K562 (cell line): ENCODE measurements at regions not wholly inside any gene's neighbourhood (a gene's known extent, or its start where the extent isn't known, plus 50 kb on each side); places are given as distances from the start of the nearest gene placed in this dataset.

Source experiments
- ATAC-seq: fragments of 200-7000 bp; cut with Tn5 transposase; 3 replicates; pipeline ENCODE4 v1.9.1; 2020; ENCODE audit warnings: moderate library complexity
- BruUV-seq: library from RNA; stranded (reverse); fragments of 400-500 nt; replicated peaks from 2 replicates; lab custom pipeline; 2021; lab: Mats Ljungman, UMichigan
- CTCF ChIA-PET: fragments of 300-600 bp; formaldehyde crosslinking; extraction: SDS; loops from one replicate; lab custom pipeline; 2021; ENCODE audit warnings: low intra/inter-chr PET ratio; lab: Yijun Ruan, JAX
- POLR2A ChIA-PET: fragments of 300-600, 350-650 bp; sonication (Branson Sonifier 250); formaldehyde crosslinking; extraction: SDS; loops from one replicate; lab custom pipeline; 2021; ENCODE audit warnings: antibody characterized with exemption, inconsistent platforms; lab: Yijun Ruan, JAX
- DNase-seq, 4 experiments: peaks; one replicate each; pipeline versions ENCODE4 v3.0.0 to v3.0.0-alpha.2; 2011 to 2018; ENCODE audit warnings: low spot score in 3 of 4, mixed read lengths in 3 of 4; ENCODE audit errors: extremely low read depth in 1 of 4
- FAIRE-seq: peaks from 2 replicates; lab custom pipeline; 2011; peaks lifted over from hg19 to GRCh38; lab: Jason Lieb, UNC
- H2AFZ ChIP-seq: 2 replicates; pipeline ENCODE4 v1.6.0; 2011; ENCODE audit warnings: low read depth, low read length, control low read depth, inconsistent platforms
- H3K27ac ChIP-seq: fragments of 200-600 bp; 3 replicates; pipeline ENCODE4 v1.8.0; 2011; ENCODE audit warnings: low read depth, mild to moderate bottlenecking, control low read depth, inconsistent platforms, low read length, moderate library complexity, mixed read lengths; ENCODE audit errors: extremely low read depth
- H3K27me3 ChIP-seq, 2 experiments: fragments of 300-600 bp in 1 of 2; 2 replicates in 1 of 2; 3 replicates in 1 of 2; pipeline versions ENCODE4 v1.6.0 to v1.8.0; 2011; ENCODE audit warnings: inconsistent platforms in 2 of 2, low read length in 2 of 2, mild to moderate bottlenecking in 1 of 2, mixed read lengths in 1 of 2, moderate library complexity in 1 of 2; ENCODE audit not compliant: control insufficient read depth in 2 of 2, insufficient read depth in 2 of 2
- H3K36me3 ChIP-seq: fragments of 300-600 bp; 3 replicates; pipeline ENCODE4 v1.8.0; 2011; ENCODE audit warnings: mild to moderate bottlenecking, low read length, inconsistent platforms; ENCODE audit not compliant: control insufficient read depth, insufficient read depth
- H3K4me1 ChIP-seq, 2 experiments: fragments of 200-600 bp in 1 of 2; replicated peaks in 1 of 2; 2 replicates in 1 of 2; 3 replicates in 1 of 2; pipeline versions ENCODE4 v1.5.1 to v1.8.0; 2011; ENCODE audit warnings: inconsistent platforms in 2 of 2, low read length in 2 of 2, mild to moderate bottlenecking in 1 of 2, mixed read lengths in 1 of 2, moderate library complexity in 1 of 2; ENCODE audit not compliant: control insufficient read depth in 2 of 2, insufficient read depth in 2 of 2
- H3K4me2 ChIP-seq: 2 replicates; pipeline ENCODE4 v1.6.1; 2011; ENCODE audit warnings: low read length, control low read depth, inconsistent platforms, mixed read lengths; ENCODE audit not compliant: insufficient read depth
- H3K4me3 ChIP-seq: fragments of 200-600 bp; sonication (generic), shearing (Covaris generic); 2 replicates; pipeline ENCODE4 v1.5.1; 2016; ENCODE audit warnings: control low read depth, inconsistent platforms
- H3K79me2 ChIP-seq: fragments of 200-600 bp; 3 replicates; pipeline ENCODE4 v1.8.0; 2011; ENCODE audit warnings: low read length, inconsistent platforms; ENCODE audit not compliant: control insufficient read depth, insufficient read depth
- H3K9ac ChIP-seq, 2 experiments: 2 replicates each; pipeline versions ENCODE4 v1.6.0 to v1.6.1; 2011; ENCODE audit warnings: low read depth in 2 of 2, low read length in 2 of 2, control low read depth in 1 of 2, inconsistent platforms in 1 of 2, mild to moderate bottlenecking in 1 of 2, mixed read lengths in 1 of 2; ENCODE audit not compliant: insufficient read depth in 1 of 2
- H3K9me1 ChIP-seq: one replicate; pipeline ENCODE4 v1.6.0; 2011; ENCODE audit warnings: inconsistent platforms, mild to moderate bottlenecking, low read length, moderate library complexity; ENCODE audit not compliant: control insufficient read depth, insufficient read depth
- H3K9me3 ChIP-seq: replicated peaks from 2 replicates; pipeline ENCODE4 v1.5.1; 2011; ENCODE audit warnings: low read depth, low read length, inconsistent platforms; ENCODE audit not compliant: control insufficient read depth, insufficient read depth
- H4K20me1 ChIP-seq: replicated peaks from 2 replicates; pipeline ENCODE4 v1.6.1; 2011; ENCODE audit warnings: low read length, inconsistent platforms, mixed read lengths; ENCODE audit not compliant: control insufficient read depth, insufficient read depth
- BMI1 ChIP-seq: fragments of 150-350 bp; IDR thresholded peaks from 2 replicates; pipeline ENCODE4 v1.6.1; 2014; ENCODE audit warnings: low read length
- CTCF ChIP-seq, 3 experiments: IDR thresholded peaks in 2 of 3; conservative IDR thresholded peaks in 1 of 3; 2 replicates each; pipeline ENCODE4 v1.5.1; 2011 to 2012; ENCODE audit warnings: low read length in 3 of 3, mild to moderate bottlenecking in 3 of 3, control low read depth in 2 of 3, improper control_type of control experiment in 1 of 3, inconsistent platforms in 1 of 3, low read depth in 1 of 3, mixed read lengths in 1 of 3, moderate library complexity in 1 of 3; ENCODE audit not compliant: insufficient read depth in 2 of 3
- KHSRP ChIP-seq: fragments of 450-650 bp; IDR thresholded peaks from 2 replicates; pipeline ENCODE4 v1.6.1; 2017
- USF1 ChIP-seq: sonication (generic); formaldehyde crosslinking; IDR thresholded peaks from 2 replicates; pipeline ENCODE4 v1.9.0; 2022; ENCODE audit warnings: mild to moderate bottlenecking, missing genetic modification reagents
- WGBS: fragments of 100-300 bp; shearing (Covaris generic); methylation state at CpG from one replicate; pipeline ENCODE4 v1.1.6; 2016; ENCODE audit warnings: low coverage, mixed read lengths; ENCODE audit not compliant: insufficient coverage; ENCODE audit errors: missing lambda C conversion rate; 5-methylcytosine and 5-hydroxymethylcytosine counted together
- in situ Hi-C: fragments of 300-500 bp; cut with MboI; formaldehyde crosslinking; loops from 4 replicates; pipeline ENCODE4 v1.15.0; 2018; ENCODE audit warnings: inconsistent platforms, mixed read lengths
- intact Hi-C: fragments of 100-400 bp; cut with micrococcal nuclease; formaldehyde crosslinking; loops from 2 replicates; pipeline ENCODE4 v1.14.2; 2022

- TF ChIP-seq CTCF (IDR thresholded peaks at IDR 0.05 in 2 of 3, conservative IDR thresholded peaks at IDR 0.05 in 1 of 3; ENCODE audit: insufficient read depth in 2 of 3, low read depth in 1 of 3, low read length in 3 of 3), result no peak
- no peak for TF ChIP-seq USF1
- no peak for TF ChIP-seq BMI1
- TF ChIP-seq KHSRP, result no peak
- CTCF ChIA-PET, result no interaction called here
- no peak for FAIRE-seq
Observed at GRCh38 chr10:3687510-3688081, 97.4 kb downstream of the KLF6 start.

More at GRCh38 chr10:3687510-3688081, 97.4 kb downstream of the KLF6 start:
- H3K79me2 ChIP-seq, result no peaks in the 10 kb centered on the region
- DNase-seq (no peak), ATAC-seq (no peak)
- no peak overlapping the region for H3K9ac ChIP-seq
- H4K20me1 ChIP-seq, result no peaks in the 10 kb centered on the region
- intact Hi-C loops (no loop called here), in situ Hi-C loops (no loop called here)
- no peak overlapping the region for H3K4me2 ChIP-seq
- no peak overlapping the region for H3K4me3 ChIP-seq
- no TSS peak for BruUV-seq
- POLR2A ChIA-PET, result interaction anchor here (0.6 to 1.7 kb wide), 2 partner anchors 10 to 17 kb away, joined by 3 to 5 read pairs; no protein-coding TSS in a partner anchor
- no peaks in the 10 kb centered on the region for H3K36me3 ChIP-seq
- H3K4me1 ChIP-seq, result peaks cover 0 to 9% of the 10 kb centered on the region in 2 experiments; a peak in 1 of 5 replicates
- no peaks in the 10 kb centered on the region for H3K9me3 ChIP-seq
- 14% methylated on average over 5 of the region's 5 CpGs for WGBS
- peaks cover 0 to 16% of the 10 kb centered on the region in 2 experiments; a peak in 4 of 5 replicates for H3K27me3 ChIP-seq
- H3K9me1 ChIP-seq, result no peaks in the 10 kb centered on the region
- no peak overlapping the region for H2AFZ ChIP-seq
- H3K27ac ChIP-seq, result no peak overlapping the region
